ENCODE measurements at regions not wholly inside any gene's neighbourhood (a gene's known extent, or its start where the extent isn't known, plus 50 kb on each side); places are given as distances from the start of the nearest gene placed in this dataset.
"Not testable (repeated sequence)": the region's sequence is repeated elsewhere in the genome, so short reads cannot be mapped to it uniquely, and the experiment has no call there.

DNA sequence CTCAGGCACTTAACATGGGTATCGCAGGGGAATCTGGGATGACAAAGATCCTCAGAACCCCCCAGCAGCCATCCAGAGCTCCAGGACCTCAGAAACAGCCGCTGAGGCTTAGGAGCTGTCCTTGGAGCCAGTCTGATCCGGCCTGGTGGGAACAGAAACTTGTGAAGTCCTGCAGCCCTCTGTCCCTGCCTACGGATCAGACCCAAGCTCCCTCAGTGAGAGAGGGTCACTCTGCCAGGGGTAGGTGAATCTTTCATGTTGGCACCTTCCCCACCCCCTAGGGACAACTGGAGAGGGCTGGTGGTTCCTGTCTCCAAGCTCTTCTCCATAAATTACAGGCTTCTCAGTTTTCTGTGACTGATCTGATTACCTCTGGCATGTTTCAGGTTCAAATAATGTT is 122.3 kb downstream of the TLR5 start:
- Histone ChIP-seq H3K27ac (ENCODE audit: low read length) (no peak overlapping the region), H3K27me3 (ENCODE audit: control insufficient read depth in 1 of 2, insufficient read depth in 2 of 2, low read length in 2 of 2) (no peaks in the 10 kb centered on the region), H3K36me3 (ENCODE audit: control insufficient read depth in 2 of 2, insufficient read depth in 2 of 2, low read length in 2 of 2) (no peaks in the 10 kb centered on the region), H3K9ac (ENCODE audit: low read length in 2 of 2) (no peak overlapping the region), H3K4me1 (ENCODE audit: control insufficient read depth, insufficient read depth, low read length) (no peaks in the 10 kb centered on the region), H3K9me3 (ENCODE audit: control insufficient read depth in 2 of 2, low read length in 2 of 2) (no peaks in the 10 kb centered on the region), H3K4me3 (ENCODE audit: low read length in 2 of 2) (no peak overlapping the region)

DNA sequence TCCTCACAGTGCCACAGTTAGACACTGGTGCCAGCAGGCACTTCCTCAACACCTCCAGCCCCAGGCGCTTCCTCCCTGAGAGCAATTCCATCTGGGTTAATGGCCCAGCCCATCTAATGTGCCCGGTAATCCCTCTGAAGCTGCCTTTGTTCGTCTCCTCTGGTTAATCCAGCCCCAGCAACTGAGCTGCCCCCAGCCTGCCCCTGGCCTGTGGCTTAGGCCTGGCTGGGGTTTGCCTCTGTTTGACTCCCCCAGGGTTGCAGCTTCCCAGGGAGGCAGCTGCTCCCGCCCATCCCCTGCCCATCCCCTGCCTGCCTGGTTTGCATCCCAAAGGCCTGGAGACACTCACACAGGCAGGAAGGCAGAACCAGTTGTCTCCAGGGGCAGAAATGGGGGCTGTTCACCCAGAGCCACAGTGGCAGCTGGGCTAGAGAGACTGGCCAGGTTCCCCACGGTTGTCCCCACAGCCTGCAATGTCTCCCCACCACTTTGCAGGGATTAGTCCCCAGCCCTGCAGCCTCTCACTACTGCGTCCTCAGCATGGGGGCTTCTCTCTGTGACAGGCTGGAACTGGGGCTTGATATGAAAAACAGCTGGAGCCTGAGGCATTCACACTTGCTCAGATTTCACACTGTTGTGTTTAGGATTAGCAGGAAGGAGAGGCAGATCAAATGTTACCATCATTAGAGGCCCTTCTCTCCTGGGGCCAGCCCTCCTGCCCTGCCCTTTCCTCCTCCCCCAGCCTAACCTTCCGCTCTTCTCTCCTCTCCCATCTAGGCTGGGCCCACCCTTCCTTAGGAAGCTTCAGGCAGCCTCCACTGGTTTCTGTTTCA is 120.2 kb downstream of the TLR5 start:
- H3K36me3 ChIP-seq (ENCODE audit: control insufficient read depth in 2 of 2, insufficient read depth in 2 of 2, low read length in 2 of 2) = no peaks in the 10 kb centered on the region
- no peaks in the 10 kb centered on the region for H3K4me1 ChIP-seq (ENCODE audit: control insufficient read depth, insufficient read depth, low read length)
- H3K9ac ChIP-seq (ENCODE audit: low read length in 2 of 2) = no peak overlapping the region
- no peaks in the 10 kb centered on the region for H3K27me3 ChIP-seq (ENCODE audit: control insufficient read depth in 1 of 2, insufficient read depth in 2 of 2, low read length in 2 of 2)
- H3K9me3 ChIP-seq (ENCODE audit: control insufficient read depth in 2 of 2, low read length in 2 of 2) = no peaks in the 10 kb centered on the region
- H3K4me3 ChIP-seq (ENCODE audit: low read length in 2 of 2) = no peak overlapping the region
- H3K27ac ChIP-seq (ENCODE audit: low read length) = no peak overlapping the region

DNA sequence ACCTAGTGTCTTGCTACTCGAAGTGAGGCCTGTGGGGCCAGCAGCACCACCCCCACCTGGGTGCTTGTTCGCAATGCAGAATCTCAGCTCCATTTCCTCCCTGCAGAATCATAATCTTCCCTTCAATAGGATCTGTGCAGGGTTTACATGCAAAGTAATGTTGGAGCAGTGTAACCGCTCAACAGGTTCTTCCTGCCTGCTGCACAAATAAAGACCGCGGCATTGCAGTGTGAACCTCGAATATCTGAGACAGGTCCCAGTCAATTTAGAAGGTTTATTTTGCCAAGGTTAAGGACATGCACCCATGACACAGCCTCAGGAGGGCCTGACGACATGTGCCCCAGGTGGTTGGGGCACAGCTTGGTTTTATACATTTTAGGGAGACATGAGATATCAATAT is 119.2 kb downstream of the TLR5 start:
- no peak overlapping the region for H3K27ac ChIP-seq (ENCODE audit: low read length)

DNA sequence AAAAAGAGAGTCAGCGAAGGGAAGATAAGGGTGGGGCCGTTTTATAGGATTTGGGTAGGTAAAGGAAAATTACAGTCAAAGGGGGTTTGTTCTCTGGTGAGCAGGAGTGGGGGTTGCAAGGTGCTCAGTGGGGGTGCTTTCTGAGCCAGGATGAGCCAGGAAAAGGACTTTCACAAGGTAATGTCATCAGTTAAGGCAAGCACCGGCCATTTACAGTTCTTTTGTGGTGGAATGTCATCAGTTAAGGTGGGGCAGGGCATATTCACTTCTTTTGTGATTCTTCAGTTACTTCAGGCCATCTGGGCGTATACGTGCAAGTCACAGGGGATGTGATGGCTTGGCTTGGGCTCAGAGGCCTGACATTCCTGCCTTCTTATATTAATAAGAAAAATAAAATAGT is 118.6 kb downstream of the TLR5 start:
- not testable (repeated sequence) for H3K36me3 ChIP-seq (ENCODE audit: control insufficient read depth in 2 of 2, insufficient read depth in 2 of 2, low read length in 2 of 2); H3K27me3 ChIP-seq (ENCODE audit: control insufficient read depth in 1 of 2, insufficient read depth in 2 of 2, low read length in 2 of 2); H3K27ac ChIP-seq (ENCODE audit: low read length); H3K9ac ChIP-seq (ENCODE audit: low read length in 2 of 2); H3K4me3 ChIP-seq (ENCODE audit: low read length in 2 of 2); H3K4me1 ChIP-seq (ENCODE audit: control insufficient read depth, insufficient read depth, low read length); H3K9me3 ChIP-seq (ENCODE audit: control insufficient read depth in 2 of 2, low read length in 2 of 2)

More for the DNA sequence above, 119.2 kb downstream of the TLR5 start:
- Histone ChIP-seq H3K36me3 (ENCODE audit: control insufficient read depth in 2 of 2, insufficient read depth in 2 of 2, low read length in 2 of 2) (no peaks in the 10 kb centered on the region), H3K27me3 (ENCODE audit: control insufficient read depth in 1 of 2, insufficient read depth in 2 of 2, low read length in 2 of 2) (no peaks in the 10 kb centered on the region), H3K4me3 (ENCODE audit: low read length in 2 of 2) (no peak overlapping the region), H3K9ac (ENCODE audit: low read length in 2 of 2) (no peak overlapping the region), H3K9me3 (ENCODE audit: control insufficient read depth in 2 of 2, low read length in 2 of 2) (no peaks in the 10 kb centered on the region), H3K4me1 (ENCODE audit: control insufficient read depth, insufficient read depth, low read length) (no peaks in the 10 kb centered on the region)

DNA sequence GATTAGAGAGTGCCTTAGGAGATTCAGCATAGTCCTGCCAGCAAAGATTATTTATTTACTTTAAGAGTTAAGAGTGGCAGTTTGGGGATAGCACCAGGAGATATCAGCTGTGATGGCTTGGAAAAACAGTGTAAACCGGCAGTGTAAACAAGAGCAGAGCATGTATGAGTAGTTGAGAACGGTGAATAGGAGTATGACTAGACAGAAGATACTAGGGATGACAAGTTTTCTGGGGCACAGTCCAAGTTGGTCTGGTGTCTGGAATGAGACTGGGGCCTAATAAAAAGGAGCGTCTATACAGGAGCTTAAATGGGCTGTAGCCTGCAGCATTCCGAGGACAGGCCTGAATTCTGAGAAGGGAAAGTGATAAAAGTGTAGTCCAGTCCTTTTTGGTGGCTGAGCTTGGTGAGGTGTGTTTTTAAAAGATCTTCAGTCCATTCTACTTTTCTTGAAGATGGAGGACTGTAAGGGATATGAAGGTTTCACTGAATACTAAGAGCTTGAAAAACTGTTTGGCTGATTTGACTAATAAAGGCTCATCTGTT is 117.8 kb downstream of the TLR5 start:
- H3K36me3 ChIP-seq (ENCODE audit: control insufficient read depth in 2 of 2, insufficient read depth in 2 of 2, low read length in 2 of 2); H3K4me3 ChIP-seq (ENCODE audit: low read length in 2 of 2); H3K4me1 ChIP-seq (ENCODE audit: control insufficient read depth, insufficient read depth, low read length); H3K9ac ChIP-seq (ENCODE audit: low read length in 2 of 2); H3K9me3 ChIP-seq (ENCODE audit: control insufficient read depth in 2 of 2, low read length in 2 of 2); H3K27me3 ChIP-seq (ENCODE audit: control insufficient read depth in 1 of 2, insufficient read depth in 2 of 2, low read length in 2 of 2); H3K27ac ChIP-seq (ENCODE audit: low read length): not testable (repeated sequence)

DNA sequence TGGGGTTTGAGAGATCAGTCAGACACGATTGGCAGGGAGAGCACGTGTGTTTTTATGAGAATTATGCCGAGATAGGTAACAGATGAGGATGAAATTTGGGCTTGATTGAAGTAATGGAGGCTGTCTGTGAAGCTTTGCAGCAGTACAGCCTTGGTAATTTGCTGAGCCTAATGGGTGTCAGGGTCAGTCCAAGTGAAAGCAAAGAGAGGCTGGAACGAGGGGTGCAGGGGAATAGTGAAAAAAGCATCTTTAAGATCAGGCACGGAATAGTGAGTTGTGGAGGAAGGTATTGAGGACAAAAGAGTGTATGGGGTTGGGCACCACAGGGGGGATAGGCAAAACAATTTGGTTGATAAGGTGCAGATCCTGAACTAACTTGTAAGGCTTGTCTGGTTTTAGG is 116.4 kb downstream of the TLR5 start:
- not testable (repeated sequence) for H3K9me3 ChIP-seq (ENCODE audit: control insufficient read depth in 2 of 2, low read length in 2 of 2); H3K36me3 ChIP-seq (ENCODE audit: control insufficient read depth in 2 of 2, insufficient read depth in 2 of 2, low read length in 2 of 2); H3K27ac ChIP-seq (ENCODE audit: low read length); H3K27me3 ChIP-seq (ENCODE audit: control insufficient read depth in 1 of 2, insufficient read depth in 2 of 2, low read length in 2 of 2); H3K9ac ChIP-seq (ENCODE audit: low read length in 2 of 2); H3K4me3 ChIP-seq (ENCODE audit: low read length in 2 of 2); H3K4me1 ChIP-seq (ENCODE audit: control insufficient read depth, insufficient read depth, low read length)

DNA sequence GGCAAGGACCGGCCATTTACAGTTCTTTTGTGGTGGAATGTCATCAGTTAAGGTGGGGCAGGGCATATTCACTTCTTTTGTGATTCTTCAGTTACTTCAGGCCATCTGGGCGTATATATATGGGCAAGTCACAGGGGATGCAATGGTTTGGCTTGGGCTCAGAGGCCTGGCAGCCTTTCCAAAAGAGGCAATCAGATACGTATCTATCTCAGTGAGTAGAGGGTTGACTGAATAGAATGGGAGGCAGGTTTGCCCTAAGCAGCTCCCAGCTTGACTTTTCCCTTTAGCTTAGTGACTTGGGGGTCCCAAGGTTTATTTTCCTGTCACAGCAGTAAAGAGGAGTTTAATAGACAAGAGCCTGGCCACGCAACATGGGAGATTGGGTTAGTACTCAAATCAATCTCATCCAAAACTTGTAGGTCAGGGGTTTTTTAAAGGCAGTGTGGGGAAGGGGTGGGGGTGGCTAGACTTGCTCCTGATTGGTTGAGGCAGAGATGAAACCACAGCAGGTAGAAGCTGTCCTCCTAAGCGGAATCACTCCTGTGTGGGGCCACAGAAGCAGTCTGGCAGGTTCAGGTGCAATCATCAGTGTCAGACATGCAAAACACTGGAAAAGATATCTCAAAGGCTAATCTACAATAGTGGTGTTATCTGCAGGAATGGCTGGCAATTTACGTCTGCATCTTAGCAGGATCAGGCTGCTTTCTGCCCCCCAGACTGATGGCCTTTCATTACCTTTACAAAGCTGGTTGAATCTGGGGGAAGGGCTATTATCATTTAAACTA is 112.9 kb downstream of the TLR5 start:
- no peaks in the 10 kb centered on the region for H3K9me3 ChIP-seq (ENCODE audit: control insufficient read depth in 2 of 2, low read length in 2 of 2)
- no peak overlapping the region for H3K4me3 ChIP-seq (ENCODE audit: low read length in 2 of 2)
- no peak overlapping the region for H3K27ac ChIP-seq (ENCODE audit: low read length)
- H3K27me3 ChIP-seq (ENCODE audit: control insufficient read depth in 1 of 2, insufficient read depth in 2 of 2, low read length in 2 of 2) = no peaks in the 10 kb centered on the region
- H3K4me1 ChIP-seq (ENCODE audit: control insufficient read depth, insufficient read depth, low read length) = no peaks in the 10 kb centered on the region
- H3K36me3 ChIP-seq (ENCODE audit: control insufficient read depth in 2 of 2, insufficient read depth in 2 of 2, low read length in 2 of 2) = no peaks in the 10 kb centered on the region
- H3K9ac ChIP-seq (ENCODE audit: low read length in 2 of 2) = no peak overlapping the region

DNA sequence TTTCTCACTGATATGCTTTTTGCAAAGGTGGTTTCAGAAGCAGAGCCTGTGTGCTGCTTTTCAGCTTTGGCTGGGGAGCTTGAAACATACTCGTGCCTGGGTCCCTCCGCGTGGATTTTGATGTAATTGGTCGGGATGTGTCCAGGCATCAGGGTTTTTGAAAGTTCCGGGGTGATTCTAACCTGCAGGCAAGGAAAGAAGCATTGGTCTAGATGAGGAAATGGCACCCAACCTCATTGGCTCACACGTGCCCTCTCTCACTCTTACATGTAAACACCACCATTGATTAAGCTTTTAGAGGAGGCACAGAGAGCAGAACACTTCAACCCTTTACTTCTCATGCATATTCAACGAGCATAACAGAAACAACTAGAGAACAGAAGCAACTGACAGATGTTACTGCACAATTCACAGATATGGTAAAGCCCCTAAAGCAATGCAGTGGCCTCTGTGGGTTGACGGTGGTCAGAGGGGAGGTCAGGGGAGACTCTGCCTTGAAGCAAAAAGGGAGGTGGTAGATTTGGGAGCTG is 112.1 kb downstream of the TLR5 start:
- H3K9me3 ChIP-seq (ENCODE audit: control insufficient read depth in 2 of 2, low read length in 2 of 2) = no peaks in the 10 kb centered on the region
- no peaks in the 10 kb centered on the region for H3K4me1 ChIP-seq (ENCODE audit: control insufficient read depth, insufficient read depth, low read length)
- no peaks in the 10 kb centered on the region for H3K36me3 ChIP-seq (ENCODE audit: control insufficient read depth in 2 of 2, insufficient read depth in 2 of 2, low read length in 2 of 2)
- no peak overlapping the region for H3K27ac ChIP-seq (ENCODE audit: low read length)
- H3K9ac ChIP-seq (ENCODE audit: low read length in 2 of 2) = no peak overlapping the region
- no peaks in the 10 kb centered on the region for H3K27me3 ChIP-seq (ENCODE audit: control insufficient read depth in 1 of 2, insufficient read depth in 2 of 2, low read length in 2 of 2)
- H3K4me3 ChIP-seq (ENCODE audit: low read length in 2 of 2) = no peak overlapping the region

DNA sequence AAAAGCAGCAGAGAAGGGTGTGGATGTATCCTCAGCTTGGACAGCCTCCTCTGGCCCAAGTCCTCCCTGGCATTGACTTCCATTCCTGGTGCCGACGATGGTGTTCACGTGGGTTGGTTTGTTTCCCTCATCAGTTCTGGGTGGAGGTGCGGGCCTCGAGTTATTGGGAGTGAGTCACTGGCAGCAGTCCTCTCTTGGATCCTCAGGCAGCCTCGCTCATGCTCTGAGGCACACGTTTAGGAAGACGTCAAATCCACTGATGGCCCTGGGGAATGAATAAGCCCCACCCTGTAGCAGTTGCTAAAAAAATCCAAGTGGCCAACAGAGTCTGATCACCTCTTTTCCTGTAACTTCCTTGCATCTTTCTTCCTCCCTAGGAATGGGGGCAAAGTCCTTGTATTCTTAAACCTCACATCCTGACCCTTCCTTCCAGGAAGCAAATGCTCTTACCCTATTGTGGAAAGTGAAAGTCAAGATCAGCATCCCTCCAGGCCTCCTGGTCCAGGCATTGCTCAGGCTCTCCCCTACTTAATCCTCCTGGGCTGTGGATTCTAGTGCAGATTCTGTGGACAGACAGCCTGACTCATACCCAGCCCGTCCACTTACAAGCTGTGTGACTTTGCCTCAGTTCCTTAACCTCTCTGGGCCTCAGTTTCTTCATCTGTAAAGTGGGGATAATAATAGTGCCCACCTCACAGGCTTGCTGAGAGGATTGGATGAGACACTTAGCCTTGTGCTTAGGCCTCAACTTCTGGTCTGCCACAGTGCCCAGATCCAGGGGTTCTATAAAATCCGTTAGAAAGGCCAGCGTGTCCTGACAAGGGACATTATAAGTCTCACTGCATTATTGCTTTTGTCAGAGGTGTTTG is 111.1 kb downstream of the TLR5 start:
- Histone ChIP-seq H3K27me3 (ENCODE audit: control insufficient read depth in 1 of 2, insufficient read depth in 2 of 2, low read length in 2 of 2) (no peaks in the 10 kb centered on the region), H3K27ac (ENCODE audit: low read length) (no peak overlapping the region), H3K9ac (ENCODE audit: low read length in 2 of 2) (no peak overlapping the region), H3K4me1 (ENCODE audit: control insufficient read depth, insufficient read depth, low read length) (no peaks in the 10 kb centered on the region), H3K9me3 (ENCODE audit: control insufficient read depth in 2 of 2, low read length in 2 of 2) (no peaks in the 10 kb centered on the region), H3K4me3 (ENCODE audit: low read length in 2 of 2) (no peak overlapping the region), H3K36me3 (ENCODE audit: control insufficient read depth in 2 of 2, insufficient read depth in 2 of 2, low read length in 2 of 2) (no peaks in the 10 kb centered on the region)

DNA sequence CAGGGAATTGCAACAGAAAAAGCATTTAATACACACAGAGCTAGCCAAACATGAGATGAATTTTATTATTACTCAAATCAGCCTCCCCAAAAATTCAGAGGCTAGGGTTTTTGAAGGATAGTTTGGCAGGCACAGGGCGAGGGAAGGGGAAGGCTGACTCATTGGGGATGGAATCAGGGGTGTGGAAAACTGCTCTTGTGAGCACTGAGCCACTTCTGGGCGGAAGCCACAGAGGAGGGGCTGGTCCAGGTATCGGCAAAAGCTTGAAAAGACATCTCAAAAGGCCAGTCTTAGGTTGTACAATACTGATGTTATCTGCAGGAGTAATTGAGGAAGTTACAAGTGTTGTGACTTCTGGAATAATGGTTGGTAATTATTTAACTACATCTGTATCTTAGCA is 109.4 kb downstream of the TLR5 start:
- Histone ChIP-seq H3K4me1 (ENCODE audit: control insufficient read depth, insufficient read depth, low read length) (no peaks in the 10 kb centered on the region), H3K36me3 (ENCODE audit: control insufficient read depth in 2 of 2, insufficient read depth in 2 of 2, low read length in 2 of 2) (no peaks in the 10 kb centered on the region), H3K9ac (ENCODE audit: low read length in 2 of 2) (no peak overlapping the region), H3K27me3 (ENCODE audit: control insufficient read depth in 1 of 2, insufficient read depth in 2 of 2, low read length in 2 of 2) (no peaks in the 10 kb centered on the region), H3K27ac (ENCODE audit: low read length) (no peak overlapping the region), H3K4me3 (ENCODE audit: low read length in 2 of 2) (no peak overlapping the region), H3K9me3 (ENCODE audit: control insufficient read depth in 2 of 2, low read length in 2 of 2) (no peaks in the 10 kb centered on the region)

Data from stomach smooth muscle (tissue), 2 donors.